ENCODE measurements at regions not wholly inside any gene's neighbourhood (a gene's known extent, or its start where the extent isn't known, plus 50 kb on each side); places are given as distances from the start of the nearest gene placed in this dataset.

DNA sequence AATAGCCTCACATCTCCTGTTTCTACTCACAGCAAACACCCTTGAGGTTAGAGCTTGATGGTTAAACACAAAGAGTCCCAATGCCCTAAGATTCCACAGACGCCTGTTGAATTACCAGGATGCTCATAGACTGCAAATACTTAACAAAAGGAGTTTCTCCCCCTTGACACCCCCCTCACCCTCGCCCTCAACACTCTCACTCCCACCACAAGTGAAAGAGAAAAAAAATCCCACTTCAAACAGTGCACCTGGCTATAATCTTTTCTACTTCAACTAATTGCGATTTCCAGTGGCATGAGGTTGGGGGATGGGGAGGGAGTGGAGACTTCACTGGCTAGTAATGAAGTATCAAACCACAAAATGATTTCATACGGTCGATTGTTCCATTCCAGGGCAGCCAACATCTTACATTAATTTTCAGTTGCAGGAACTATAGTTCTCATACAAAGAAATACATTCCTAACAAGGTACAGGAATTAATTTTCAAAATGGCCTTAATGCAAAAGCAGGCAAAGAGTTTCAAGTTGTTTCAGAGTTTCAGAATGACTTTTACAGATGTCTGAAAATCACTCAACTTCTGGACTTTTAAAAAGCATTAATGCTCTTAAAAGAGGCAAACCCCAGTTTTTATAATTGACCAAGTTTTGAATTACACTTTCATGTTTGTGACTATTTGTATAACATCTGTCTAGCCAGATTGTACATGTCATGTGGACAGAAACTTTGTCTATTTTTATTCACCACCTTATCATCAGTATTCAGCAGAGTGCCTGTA lies 390.7 kb downstream of the C12orf75 start:
- DNase-seq, result no peak

DNA sequence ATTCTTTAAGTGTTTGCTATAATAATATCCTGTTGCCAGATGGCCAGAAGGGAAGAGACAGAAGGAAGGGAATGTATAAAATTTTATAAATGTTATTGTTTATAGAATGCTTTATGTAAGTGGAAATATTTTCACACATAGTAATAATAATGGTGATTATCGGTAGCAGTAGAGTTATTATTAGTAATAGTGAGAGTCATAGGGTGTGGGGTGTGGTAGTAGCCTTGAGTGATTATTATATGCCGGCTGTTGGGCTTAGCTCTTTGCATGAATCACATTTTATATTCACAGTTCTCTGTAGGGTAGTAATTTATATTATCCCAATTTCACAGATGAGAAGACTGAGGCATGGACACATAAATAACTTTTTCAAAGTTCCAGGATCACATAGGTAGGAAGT lies 391.4 kb downstream of the C12orf75 start:
- no peak for DNase-seq

DNA sequence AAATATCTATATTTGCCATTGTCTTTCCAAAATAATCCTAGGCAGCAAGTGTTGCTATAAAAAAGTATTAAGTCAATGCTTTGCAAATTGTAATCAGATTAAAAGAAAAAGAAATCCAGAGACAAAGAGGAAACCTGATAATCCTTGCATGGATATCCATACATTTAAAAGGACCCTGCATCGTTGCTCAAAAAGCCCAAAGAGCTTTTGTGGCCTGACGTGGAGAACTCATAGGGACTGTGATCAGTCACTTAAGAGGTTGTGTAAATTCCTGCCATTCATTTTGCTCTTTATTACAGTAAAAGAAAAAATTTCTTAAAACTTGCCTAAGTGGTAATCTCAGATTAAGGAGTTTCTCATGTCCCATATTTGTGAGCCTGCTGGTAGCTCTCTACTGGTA lies 392.6 kb downstream of the C12orf75 start:
- DNase-seq, result no peak

DNA sequence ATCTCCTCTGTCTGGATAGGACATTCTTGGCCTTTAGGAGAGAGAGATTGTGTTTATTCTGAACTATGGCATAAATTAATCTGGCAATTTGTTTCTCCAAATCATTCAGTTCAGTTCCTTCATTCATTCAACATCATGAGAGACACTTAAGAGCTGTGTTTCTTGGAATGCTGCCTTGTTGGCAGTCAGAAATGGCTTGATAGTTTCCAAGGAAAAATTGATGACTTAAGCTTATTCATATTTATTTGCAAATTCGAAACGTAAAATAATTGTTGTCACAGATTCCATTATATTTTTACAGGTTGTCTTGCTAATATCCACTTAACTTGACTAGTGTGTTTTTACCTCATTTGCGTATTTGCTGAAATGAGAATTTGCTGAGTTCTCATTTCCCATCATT lies 393.0 kb downstream of the C12orf75 start:
- no peak for DNase-seq

DNA sequence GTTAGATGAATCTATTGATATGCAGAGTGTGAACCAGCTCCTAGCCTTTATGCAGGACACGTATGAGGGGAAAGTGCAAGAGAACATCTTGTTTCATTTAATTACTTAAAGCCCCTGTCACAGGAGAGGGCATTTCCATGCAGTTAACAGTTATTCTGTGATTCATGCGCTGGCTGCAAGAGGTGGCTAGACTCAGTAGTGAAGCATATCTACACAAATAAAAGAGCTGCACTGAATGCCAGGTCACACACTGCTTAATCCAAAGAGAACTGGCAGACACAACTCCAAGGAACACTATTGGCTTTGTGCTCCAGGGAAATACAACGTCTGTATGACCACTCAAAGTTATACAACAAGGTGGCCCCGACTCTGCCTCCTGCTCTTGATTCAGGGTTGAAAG lies 394.1 kb downstream of the C12orf75 start:
- DNase-seq, result no peak

DNA sequence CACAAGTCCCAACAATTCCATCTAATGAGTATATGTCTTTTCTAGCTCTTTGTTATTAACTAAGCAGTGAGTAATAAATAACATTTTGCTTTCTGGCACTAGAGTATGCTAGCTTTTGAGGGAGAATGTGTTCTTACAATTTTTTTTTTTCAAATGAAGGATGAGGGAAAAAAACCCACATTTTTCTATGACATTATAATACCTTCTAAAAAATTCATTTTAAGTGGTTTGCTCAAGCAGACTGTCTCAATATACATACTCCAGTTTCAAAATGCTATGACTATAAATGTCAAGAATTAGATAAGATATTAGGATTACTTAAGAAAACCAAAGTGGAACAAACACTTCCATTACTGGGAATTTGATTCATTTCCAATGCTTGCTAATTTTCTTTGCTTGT lies 394.6 kb downstream of the C12orf75 start:
- DNase-seq, result no peak

DNA sequence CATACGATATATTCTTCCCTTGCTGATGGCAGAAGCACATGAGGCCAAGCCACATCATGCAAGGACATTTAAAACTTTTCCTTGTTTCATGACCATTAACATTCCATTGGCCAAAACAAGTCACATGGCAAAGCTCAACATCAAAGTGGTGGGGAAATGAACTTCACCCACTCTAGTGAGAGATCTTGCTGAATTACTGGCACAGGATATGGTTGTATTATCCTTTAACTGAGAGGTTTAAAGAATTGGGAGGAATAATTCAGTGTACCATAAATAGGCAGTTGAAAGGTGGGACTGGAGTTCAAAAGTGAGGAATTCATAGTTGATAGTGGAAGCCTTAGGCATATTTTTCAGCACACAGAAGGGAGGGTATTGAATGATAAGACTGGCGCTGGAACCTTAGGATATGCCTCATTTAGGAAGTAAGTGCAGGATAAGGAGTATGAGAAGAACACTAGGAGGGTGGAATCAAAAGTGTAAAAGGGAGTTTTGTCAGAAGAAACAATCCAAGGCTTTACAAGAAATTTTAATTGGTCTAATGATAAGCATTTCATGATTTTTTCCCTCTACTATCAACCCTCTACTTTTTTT lies 398.8 kb downstream of the C12orf75 start:
- DNase-seq, result no peak

DNA sequence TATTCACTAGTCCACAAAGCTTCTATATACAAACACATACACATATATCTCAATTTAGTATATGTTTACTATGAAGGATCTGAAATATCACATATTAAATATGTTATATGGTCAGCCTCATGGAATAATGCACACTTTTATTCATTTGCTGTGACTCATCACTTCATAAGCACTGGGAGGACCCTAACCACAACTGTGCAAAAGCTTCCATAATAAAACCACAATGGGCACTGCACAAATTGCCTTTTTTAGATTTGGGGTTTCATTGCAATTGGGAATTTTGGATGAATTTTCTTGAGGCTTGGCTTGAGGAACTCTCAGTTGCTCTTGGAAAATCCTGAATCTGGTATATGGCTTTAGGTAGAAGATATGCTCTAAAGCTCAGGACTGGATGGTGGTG lies 399.4 kb downstream of the C12orf75 start:
- DNase-seq, result no peak

DNA sequence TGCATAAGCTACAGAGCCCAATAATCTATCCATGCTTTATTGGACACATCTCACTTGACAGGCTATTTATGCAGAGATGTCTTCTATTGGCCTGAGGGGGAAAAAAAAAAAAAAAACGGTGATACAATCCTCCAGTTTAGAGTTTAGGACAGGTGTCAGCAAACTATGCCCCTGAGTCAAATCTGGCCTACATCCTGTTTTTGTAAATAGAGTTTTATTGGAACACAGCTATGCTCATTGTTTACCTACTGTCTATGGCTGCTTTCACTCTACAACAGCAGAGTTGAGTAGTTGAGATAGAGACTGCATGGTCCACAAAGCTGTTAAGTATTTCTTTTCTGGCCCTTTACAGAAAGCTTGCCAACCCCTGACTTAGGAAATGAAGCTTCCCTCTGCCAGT lies 403.1 kb downstream of the C12orf75 start:
- DNase-seq, result no peak

DNA sequence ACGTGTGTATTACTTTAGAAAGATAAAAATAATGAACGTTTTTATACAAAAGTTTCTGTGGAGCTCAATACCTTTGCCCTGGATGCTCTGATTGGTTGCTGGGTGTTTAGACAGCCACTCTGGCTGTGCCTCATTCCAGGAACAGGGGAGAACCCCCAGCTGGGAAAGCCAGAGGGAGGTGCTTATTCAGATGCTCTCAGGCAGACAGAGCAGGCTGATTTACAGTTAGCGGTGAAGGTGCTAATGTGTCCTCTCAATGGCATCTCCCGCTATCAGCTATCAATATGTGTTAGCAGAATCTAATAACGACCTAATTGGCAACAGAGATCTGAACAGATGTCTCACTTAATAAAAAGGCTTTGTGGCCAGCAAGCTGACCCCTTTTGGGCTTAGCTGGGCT lies 402.3 kb downstream of the NUAK1 start:
- DNase-seq, result no peak

DNA sequence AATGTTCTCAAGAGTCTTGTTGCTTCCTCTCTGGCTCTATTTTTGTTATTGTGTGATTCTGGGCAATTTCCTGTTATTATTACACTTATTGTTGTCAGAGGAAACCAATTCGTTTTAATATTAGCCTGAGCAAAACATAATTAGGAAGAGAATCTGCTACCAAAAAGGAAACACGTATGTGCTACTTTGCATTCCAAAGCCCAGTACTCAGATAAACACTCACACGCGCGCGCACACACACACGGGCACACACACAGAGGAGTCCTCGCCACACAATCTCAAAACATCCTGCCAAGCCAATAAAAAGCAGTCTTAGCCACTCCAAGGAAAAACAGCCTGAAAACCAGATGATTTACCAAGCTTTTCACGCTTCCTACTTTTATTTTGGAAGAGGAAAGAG lies 400.7 kb downstream of the NUAK1 start:
- DNase-seq, result peak in 1 of 2 donors; percentile 6

DNA sequence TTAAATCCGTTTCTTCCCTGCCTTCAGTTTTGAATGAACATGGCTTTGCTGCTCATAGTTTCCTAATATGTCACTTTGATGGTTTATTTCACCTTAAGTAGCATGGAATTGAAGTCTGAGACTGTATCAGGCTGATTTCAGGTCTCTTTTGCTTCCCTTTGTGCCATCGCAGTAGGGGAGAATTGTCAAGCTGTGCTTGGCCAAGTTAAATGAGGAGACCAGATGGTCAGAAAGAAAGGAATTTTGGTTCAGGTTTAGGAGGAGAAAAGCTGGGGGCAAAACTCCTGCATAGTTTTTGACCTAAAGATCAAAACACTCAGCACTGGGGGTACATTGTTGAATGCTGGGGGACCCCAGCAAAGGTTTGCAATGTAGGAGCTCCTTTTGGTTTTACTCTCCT lies 398.4 kb downstream of the NUAK1 start:
- DNase-seq, result no peak

DNA sequence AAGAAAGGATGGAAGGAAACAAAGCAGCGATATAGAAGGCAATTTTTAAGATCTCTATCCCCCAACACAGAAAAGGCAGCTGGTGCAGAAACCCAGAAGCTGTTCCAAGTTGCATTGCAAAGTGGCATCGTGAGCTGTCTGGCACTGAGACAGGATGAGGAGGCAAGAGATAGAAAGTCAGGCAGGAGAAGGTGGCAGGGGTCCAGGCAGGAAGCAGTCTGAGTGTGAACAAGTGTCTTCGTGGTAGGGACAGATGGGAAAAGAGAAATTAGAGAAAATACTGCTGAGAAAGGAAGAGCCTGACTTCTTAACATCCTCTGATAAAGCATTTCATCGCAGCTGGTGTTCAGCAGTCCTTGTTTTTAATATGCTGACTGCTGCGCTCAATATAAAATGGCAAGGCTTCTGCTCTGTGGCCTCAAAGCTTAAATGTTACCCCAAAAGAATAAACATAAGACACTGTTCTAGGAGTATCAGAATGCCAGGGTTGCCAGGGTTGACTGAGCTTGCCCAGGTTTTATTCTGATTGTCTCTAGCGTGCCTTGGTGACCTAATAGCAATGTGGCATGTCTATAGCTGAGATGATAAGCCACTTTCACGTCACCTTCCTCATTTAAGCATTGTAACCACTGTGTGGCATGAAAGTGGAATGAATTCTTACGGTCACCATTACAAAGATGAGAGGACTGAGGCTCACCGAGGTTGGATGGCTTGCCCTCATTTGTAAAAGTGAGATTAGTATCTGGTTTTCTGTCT lies 397.6 kb downstream of the NUAK1 start:
- DNase-seq, result no peak

DNA sequence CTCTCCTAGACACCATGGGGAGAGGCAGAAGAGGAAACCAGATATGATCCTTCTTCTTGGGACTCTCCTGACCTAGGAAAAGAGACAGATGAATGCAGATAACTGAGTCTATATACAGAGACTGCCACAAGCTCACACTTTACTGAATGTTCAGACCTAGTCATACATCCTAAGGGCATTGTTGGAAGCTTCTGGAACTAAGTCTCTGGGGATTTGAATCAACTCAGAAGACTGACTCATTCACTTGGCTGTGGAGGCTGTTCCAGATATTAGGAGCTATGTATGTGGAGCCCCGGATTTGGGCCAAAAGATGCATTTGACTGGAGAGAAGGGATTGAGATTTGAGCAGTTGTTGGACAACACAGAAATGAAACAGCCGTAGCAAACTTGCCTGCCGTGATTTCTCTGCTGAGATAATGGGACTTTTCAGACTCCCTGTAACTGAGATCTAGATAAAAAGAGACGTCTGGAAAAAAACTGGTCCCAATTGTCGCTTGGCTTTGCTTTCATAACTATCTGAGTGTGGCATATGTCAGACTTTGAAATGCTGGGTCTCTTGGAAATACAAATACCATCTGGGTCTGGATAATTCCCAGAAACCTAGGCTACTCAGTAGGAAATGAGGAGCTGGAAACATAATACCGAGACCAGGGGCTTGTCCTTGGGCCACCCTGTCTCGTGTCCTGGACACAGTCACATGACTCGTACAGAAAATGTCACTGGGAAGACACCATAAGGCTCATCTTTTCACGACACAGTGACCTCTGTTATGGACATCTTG lies 396.8 kb downstream of the NUAK1 start:
- DNase-seq, result no peak

DNA sequence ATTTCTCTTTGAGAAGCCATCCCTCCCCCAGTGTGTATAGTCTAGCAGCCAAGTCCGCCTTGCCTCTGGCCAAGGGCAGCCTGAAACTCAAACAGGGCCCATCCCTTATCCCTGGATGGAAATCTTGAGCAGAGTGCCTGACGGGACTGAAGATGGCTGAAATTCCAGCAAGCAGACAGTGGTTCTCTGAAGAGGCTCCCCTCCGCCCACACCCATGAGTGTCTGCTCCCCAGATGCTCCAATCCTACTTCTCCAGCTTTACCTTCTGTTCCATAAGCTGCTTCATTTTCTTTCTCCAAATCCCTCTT lies 396.2 kb downstream of the NUAK1 start:
- DNase-seq, result no peak

DNA sequence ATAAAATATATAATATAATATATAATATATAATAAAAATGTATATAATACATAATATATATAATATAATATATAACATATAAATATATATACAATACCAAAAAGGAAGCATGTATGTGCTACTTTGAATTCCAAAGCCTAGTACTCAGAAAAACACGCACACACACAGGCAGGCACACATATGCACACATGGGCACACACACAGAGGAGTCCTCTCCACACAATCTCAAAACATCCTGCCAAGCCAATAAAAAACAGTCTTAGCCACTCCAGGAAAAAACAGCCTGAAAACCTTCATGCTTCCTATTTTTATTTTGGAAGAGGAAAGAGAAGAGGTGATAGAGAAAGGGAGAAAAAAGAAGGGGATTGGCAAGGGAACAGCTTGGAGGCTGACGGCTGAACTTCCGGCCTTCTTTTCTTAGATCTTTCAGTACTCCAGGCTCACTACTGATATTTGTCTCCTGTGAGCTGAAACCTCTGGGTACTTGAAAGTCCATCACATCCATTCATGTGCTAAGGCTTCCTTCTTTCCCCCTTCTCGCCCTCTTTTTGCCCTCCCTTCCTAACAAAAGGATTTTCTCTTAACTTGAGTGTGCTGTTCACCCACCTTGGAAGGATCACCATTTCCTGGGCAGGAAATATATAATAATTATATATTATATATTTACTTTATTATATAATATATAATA lies 394.2 kb downstream of the NUAK1 start:
- DNase-seq, result no peak

DNA sequence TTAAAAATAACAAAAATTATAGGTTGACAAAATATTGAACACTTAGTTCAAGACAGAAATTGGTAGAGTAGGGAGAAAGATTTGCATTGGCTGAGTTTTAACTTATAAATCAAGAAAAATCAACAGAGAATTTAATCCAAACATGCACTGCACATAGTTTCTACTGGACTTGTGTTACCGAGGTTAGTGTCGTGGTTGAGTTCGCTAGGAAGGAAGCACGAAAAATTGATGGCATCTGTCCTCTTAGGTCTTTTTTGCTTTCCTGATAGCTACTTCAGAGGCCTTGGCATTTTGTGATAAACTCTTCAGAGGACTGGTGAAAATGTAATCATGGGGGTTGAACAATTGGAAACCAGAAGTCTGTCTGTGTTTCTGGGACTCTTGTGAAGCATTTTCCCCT lies 392.9 kb downstream of the NUAK1 start:
- no peak for DNase-seq

DNA sequence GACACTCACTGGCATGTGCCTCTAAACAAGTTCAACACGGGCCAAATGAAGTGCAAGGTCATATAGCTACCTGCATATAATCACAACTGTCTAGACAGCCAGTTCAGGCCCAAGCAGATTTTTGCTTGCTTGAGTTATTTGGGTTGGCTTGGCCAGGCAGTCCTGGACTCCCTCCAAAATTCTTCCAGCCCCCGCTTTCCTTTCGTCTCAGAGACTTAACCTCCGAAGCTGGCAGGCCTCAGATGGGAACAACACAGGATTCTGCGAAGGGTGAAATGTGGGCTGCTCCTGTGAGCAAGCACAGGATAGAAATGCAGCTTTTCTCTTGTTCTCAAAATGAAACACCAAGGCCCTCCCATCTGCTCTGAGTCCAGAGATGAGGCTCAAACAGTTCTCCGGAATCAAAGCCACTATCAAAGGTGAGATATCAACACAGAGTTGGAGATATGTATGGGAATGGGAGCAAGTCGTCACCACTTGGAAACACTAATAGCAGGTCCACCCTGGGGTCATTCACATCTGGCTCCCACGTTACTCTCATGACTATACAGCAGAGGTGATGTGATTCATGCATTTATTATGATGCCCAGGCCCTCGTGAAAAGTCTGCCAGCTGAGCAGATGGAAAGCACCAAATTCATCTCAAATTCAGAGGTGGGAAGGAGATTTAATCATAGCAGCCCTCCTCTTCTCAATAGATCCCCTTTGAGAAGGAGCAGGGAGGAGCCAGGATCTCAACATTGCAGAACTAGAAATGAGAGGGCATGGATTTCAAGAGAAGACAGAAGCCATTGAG lies 389.8 kb downstream of the NUAK1 start:
- DNase-seq, result no peak

DNA sequence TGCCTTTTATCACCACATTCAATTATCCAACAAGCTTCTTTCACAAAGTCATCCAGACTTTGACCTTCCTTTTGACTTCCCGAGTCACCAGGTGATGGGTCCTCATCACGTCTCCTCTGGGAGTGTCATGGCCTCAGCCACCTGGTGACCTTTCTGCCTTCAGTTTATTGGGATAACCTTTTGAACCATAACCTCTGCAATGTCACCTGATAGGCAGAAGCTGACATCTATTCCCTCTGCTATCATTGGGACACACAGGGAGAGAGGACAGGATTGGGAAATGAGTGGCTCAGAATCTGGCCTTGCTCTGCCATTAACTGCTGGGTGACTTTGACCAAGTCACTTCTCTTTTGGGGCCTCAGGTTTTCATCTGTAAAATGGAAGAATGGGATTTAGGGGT lies 388.7 kb downstream of the NUAK1 start:
- no peak for DNase-seq

DNA sequence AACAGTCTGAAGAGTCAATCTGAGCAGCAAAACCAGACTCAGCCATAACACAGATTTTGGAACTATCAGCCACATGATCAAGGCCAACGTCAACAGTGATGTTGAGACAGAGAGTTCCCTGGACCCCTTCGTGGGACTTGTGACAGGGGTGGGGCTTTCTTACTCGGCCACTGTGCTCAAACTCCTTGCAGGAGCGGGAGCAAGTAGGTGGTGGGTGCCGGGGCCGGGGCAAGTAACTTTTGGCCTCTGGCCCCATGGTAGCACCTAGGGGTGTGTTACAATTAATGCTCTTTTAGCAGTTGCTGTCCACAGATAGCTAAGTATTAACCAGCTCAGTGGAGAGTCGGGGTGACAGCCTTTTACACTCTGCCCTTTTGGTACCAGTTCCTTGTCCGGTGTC lies 384.4 kb downstream of the NUAK1 start:
- no peak for DNase-seq

DNA sequence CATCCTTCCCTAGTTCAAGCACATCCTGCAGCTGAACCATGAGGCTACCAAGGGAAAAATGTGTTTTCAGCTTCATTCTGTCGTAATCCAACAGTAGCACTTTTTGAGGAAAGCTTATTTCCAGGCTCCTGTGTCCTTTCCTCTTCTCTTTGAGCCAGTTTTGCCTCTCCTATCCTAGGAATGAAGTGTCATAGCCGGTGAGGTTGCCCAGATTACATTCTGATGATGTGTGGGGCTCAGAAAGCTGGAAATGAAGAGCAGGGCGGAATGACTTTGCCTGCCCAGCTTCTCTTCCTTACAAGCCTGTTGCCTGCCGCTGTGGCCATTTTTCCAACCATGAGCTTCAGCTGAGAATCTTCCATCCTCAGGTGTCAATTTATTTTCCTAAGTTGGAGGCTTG lies 381.8 kb downstream of the NUAK1 start:
- DNase-seq, result no peak

DNA sequence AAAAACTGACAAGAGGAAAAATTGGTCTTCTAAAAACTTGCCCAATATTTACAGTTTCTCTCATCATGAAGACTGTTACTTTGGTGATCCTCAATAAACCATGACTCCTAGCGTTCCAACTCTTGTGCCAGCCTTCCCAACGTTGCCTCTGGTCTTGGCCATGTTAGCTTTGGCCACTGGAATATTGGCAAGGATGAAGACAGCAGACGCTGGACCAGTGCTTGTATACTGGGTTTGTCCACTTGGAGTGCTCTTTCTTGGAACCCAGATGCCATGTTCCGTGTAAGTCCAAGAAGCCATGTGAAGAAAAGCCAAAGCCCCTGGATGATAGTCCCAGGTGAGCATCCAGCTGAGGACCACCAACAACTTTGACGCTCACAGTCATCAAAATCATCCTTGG lies 379.6 kb downstream of the NUAK1 start:
- DNase-seq, result no peak

All from CD4-positive, alpha-beta T cell treated with Interferon alpha-2 for 1 hour (primary cell).